NCI-H2107 treated with DMSO at 0.1 percent for 48 hours (cell line): ENCODE measurements at regions not wholly inside any gene's neighbourhood (a gene's known extent, or its start where the extent isn't known, plus 50 kb on each side); places are given as distances from the start of the nearest gene placed in this dataset.

Experiments
- DNase-seq: peaks from one replicate; lab custom pipeline; 2025; ENCODE audit not compliant: unreplicated experiment; lab: John Stamatoyannopoulos, UW

- no peak for DNase-seq
Observed at GRCh38 chr13:73683746-73684145, 450.5 kb downstream of the KLF12 start.

DNA sequence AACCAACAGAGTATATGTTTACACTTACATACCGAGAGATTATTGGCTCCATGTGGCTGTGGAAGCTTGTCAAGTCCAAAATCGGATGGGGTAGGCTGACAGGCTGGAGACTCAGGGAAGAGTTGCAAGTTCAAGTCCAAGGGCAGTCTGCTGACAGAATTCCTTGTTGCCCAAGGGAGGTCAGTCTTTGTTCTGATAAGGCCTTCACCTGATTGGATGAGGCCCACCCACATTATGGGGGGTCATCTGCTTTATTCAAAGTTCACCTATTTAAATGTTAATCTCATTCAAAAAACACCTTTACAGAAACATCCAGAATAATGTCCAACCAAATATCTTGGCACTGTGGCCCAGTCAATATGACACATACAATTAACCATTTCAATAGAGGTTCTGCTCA lies 452.4 kb downstream of the KLF12 start:
- DNase-seq = no peak

GRCh38 chr13:73681015-73681414 lies 453.2 kb downstream of the KLF12 start:
- DNase-seq = no peak

- DNase-seq = no peak
Observed at GRCh38 chr13:73677048-73677601, 457.1 kb downstream of the KLF12 start.

DNA sequence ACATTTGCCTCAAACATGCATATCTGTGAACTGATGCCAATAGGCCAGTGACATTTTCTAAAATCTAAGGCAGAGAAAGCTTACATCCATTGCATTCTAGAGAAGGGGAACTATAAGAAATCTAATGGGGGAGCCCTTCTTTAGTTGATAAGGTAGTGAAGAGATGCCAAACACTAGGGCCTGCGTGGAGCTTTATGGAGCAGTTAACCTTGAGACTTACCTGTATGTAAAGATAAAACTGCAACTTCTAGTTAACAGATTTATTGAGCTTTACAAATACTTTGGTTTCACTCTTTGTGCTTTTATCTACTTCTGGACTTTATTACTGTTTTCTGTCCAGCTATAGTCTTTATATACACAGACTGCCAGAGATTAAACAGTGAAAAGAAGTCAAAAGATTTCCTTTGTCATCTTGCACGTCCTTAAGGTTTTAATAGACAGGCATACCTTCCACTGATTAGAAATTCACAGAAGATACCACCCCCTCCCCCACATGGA lies 457.6 kb downstream of the KLF12 start:
- DNase-seq = no peak

DNA sequence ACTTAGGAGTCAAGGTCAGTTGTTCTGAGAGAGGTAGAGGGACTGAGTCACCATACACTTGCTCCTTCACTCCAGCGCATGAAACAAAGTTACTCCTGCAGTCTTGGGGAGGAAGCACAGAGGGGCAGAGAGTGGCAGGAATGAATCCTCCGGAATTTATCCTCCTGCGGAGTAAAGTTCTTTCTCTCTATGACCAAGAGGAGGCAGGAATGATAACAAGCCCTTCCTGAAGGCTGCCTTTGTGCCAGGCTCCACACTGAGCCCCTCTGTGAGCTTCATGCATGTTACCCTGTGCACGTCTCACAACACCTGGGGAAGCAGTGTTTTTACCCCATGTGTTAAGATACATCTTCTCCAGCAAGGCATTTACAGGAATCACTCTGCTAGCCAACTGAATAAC lies 458.4 kb downstream of the KLF12 start:
- DNase-seq = no peak

DNA sequence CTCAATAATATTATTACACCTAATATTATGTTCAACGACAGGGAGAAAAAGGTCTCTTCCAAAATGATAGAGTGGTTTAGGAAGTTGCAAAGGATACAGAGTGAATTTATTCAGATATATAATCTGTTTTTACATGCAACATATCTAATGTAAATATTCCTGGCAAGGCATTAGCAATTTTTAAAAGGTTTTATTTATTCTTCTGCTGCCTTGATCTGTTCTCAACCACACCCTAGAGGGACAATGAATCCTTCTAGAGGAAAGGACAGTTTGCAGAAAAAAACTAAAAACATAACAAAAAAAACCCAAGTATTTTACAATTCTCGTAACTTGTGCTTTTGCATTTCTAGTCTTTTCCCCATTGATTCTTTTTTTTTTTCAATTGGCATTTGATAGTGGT lies 459.6 kb downstream of the KLF12 start:
- DNase-seq = no peak

DNA sequence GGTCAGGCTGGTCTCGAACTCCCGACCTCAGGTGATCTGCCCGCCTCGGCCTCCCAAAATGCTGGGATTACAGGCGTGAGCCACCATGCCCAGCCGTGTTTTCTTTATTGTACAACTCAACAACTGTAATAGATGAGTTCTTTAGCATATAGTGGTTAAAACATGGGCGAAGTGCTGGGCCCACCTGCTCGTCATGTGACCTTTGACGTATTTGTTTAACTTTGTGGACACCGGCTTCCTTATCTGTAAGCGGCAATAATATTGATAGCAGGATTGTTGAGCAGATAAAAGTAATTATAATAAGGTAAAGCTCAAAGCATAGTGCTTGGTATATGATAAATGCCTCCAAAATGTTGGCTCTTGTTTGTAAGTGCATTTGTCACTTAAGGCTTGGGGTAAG lies 460.3 kb downstream of the KLF12 start:
- DNase-seq = no peak

DNA sequence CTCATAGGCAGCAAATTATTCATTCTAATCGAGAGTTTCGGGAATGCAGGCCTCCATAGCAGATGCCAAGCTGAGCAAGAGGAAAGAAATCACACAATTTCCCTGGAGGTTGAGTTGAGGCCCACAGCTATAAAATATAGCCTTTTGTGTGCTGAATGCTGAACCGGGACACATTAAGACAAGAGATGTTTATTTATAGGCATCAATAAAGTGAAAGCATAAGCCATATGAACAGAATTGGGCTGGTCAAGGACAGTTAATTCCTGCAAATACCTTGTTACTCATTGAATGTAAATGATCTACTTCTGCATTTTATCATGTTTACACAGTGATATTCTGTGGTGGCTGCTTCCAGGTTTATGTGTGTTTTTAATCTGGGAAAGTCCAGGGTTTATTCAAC lies 461.7 kb downstream of the KLF12 start:
- peak; percentile 10 for DNase-seq

- DNase-seq = no peak
Observed at GRCh38 chr13:73671732-73672131, 462.5 kb downstream of the KLF12 start.

DNA sequence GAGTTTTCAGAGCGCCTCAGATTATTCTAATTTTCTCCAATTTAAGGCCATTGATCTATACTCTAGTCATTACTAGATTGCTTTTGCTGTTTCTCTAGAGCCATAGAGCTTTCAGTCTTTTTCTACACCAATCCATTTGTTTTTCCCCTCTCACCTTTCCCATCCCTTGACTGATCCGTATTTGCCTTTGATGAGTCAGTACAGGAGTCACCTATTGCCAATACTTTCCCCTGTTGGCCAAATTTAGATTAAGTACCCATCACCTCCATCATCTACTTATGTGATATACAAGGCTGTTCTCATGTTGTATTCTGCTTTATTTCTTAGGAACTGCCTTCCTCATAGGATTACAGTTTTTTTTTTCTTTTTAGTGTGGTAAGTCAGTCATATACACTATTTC lies 463.2 kb downstream of the KLF12 start:
- DNase-seq = no peak

GRCh38 chr13:73667756-73668155 lies 466.4 kb downstream of the KLF12 start:
- DNase-seq = no peak

- no peak for DNase-seq
Observed at GRCh38 chr13:73665261-73665660, 468.9 kb downstream of the KLF12 start.

DNA sequence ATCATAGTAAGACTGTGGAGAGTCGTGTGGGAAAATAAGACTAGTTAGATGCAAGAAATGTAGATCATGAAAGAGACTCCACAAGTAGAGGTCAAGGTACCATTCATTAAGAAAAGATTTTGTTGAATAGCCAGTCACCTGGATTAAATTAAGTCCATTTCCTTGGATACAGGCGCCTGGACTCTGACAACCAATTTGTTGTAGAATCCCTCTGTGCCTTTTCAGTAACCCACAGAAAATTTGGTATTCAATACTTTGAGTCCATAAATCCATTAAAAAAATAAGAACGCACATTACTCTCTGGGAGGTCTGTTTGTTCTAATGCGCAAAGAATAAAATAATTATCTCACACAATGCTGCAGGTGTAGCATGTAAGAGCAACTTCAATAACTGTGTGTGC lies 469.4 kb downstream of the KLF12 start:
- DNase-seq = peak; percentile 50

GRCh38 chr13:73662833-73663232 lies 471.4 kb downstream of the KLF12 start:
- DNase-seq = no peak

- no peak for DNase-seq
Observed at GRCh38 chr13:73661687-73662425, 472.3 kb downstream of the KLF12 start.

- DNase-seq = no peak
Observed at GRCh38 chr13:73661066-73661465, 473.1 kb downstream of the KLF12 start.

DNA sequence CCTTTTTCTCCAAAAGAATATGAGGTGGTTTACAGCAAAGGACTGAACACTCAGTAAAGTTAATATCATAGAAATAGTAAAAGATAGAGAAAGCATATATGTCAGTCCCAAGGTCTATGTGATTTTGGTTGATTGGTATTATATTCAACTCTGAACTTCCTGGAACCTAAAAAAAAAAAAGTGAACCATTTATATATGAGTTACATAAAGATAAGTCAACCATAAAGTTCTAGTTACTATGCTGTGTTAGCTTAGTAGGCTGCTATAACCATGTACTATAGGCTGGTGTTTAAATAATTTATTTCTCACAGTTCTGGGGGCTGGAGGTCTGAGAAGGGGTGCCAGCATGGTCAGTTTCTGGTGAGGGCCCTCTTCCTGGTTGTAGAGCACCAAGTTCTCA lies 475.6 kb downstream of the KLF12 start:
- no peak for DNase-seq

DNA sequence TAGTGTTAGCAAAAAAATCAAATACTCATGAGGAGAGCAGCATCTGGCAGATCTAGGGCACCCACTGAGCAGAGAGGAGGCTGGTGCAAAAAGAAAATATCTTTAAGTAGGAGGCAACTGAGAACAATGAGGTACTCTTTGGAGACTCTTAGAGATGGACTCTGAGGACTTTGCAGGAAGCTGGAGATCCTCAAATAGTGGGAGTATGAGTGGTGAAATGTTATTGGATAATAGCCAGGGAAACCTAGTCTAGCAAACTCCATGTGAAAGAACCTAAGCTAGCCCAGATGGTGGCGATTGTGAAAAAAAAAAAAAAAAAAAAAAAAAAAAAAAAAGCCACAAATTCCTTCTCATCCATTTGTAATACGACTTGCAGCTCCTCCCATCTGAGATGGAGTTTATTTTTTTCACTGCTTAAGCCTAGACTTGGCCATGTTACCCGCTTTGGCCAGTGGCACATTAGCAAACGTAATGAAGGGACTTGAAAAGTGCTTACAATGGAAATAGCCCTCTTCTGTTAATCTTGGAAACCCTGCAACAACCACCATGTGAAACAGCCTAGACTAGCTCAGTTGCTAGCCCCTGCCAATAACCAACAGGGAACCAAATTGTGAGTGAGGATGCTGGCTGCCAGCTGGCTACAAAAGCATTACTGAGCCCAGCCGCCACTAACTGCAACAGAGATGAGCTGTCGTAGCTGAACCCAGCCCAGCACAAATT lies 476.2 kb downstream of the KLF12 start:
- no peak for DNase-seq

GRCh38 chr13:73656863-73657262 lies 477.3 kb downstream of the KLF12 start:
- no peak for DNase-seq

DNA sequence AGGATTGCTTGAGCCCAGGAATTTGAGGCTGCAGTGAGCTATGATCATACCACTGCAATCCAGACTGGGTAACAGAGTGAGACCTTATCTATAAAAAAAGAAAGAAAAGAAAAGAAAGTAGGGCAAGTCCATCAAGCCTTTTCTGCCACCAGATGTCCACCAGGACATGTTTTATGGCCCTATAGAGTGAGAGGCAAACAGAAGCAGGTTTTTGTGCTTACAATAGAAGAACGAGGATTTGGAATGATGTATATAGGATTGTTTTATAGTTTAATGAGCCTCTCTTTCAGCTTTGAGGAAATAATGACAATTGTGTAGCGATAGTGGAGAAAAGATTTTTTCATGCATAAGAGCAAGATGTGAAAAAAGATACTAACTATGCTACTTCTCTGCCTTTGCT lies 480.5 kb downstream of the KLF12 start:
- no peak for DNase-seq

- no peak for DNase-seq
Observed at GRCh38 chr13:73647417-73647816, 486.8 kb downstream of the KLF12 start.
